T-cell (primary cell): ENCODE measurements at regions not wholly inside any gene's neighbourhood (a gene's known extent, or its start where the extent isn't known, plus 50 kb on each side); places are given as distances from the start of the nearest gene placed in this dataset.
"Not testable (repeated sequence)": the region's sequence is repeated elsewhere in the genome, so short reads cannot be mapped to it uniquely, and the experiment has no call there.

Experiments
- ATAC-seq, 4 experiments: fragments of 200-7000 bp in 3 of 4; fragments of 150-1000 bp in 1 of 4; cut with Tn5 transposase; replicated peaks in 1 of 4; 1 replicate in 3 of 4; 2 replicates in 1 of 4; pipeline ENCODE4 v1.10.0; 2021; ENCODE audit warnings: moderate library complexity in 3 of 4, mild to moderate bottlenecking in 2 of 4, moderate number of reproducible peaks in 1 of 4
- CTCF ChIA-PET, 2 donors: fragments of 300-600 bp; sonication (Branson Sonifier 250); formaldehyde crosslinking; loops; one replicate each; lab custom pipeline; 2022; ENCODE audit warnings: antibody characterized with exemption in 2 of 2; lab: Charles Lee
- POLR2A ChIA-PET, 2 donors: fragments of 300-600 bp; sonication (Branson Sonifier 250); formaldehyde crosslinking; loops; one replicate each; lab custom pipeline; 2022; ENCODE audit warnings: antibody characterized with exemption in 2 of 2; lab: Charles Lee
- DNase-seq, 35 experiments: peaks; one replicate each; pipeline versions ENCODE4 v3.0.0 to v3.0.0-alpha.2; 2013 to 2023
- H3K27ac ChIP-seq: one replicate; pipeline ENCODE4 v1.5.1; 2013; ENCODE audit warnings: low read length
- H3K27me3 ChIP-seq, 2 experiments: replicated peaks in 1 of 2; 1 replicate in 1 of 2; 2 replicates in 1 of 2; pipeline versions ENCODE4 v1.6.1 to v1.7.0; 2013; ENCODE audit warnings: low read length in 1 of 2, mixed read lengths in 1 of 2; ENCODE audit not compliant: control insufficient read depth in 2 of 2, insufficient read depth in 2 of 2; ENCODE audit errors: extremely low read depth in 1 of 2
- H3K36me3 ChIP-seq, 2 donors: 1 replicate in 1 of 2; 2 replicates in 1 of 2; pipeline versions ENCODE4 v1.6.1 to v1.7.0; 2013; ENCODE audit warnings: low read length in 1 of 2; ENCODE audit not compliant: control insufficient read depth in 2 of 2, insufficient read depth in 1 of 2; ENCODE audit errors: extremely low read depth in 1 of 2
- H3K4me1 ChIP-seq, 2 experiments: 1 replicate in 1 of 2; 2 replicates in 1 of 2; pipeline versions ENCODE4 v1.6.1 to v1.7.0; 2013; ENCODE audit warnings: low read length in 2 of 2, mixed read lengths in 1 of 2; ENCODE audit not compliant: insufficient read depth in 2 of 2, control insufficient read depth in 1 of 2; ENCODE audit errors: extremely low read depth in 1 of 2
- H3K4me3 ChIP-seq, 2 donors: 1 replicate in 1 of 2; 2 replicates in 1 of 2; pipeline versions ENCODE4 v1.5.1 to v1.7.0; 2013; ENCODE audit warnings: mild to moderate bottlenecking in 2 of 2, low read length in 1 of 2, moderate library complexity in 1 of 2; ENCODE audit not compliant: control insufficient read depth in 1 of 2; ENCODE audit errors: extremely low read depth in 1 of 2
- H3K9me3 ChIP-seq: 2 replicates; pipeline ENCODE4 v1.7.0; 2013
- H3K27ac Mint-ChIP-seq, 2 donors: one replicate each; pipeline ENCODE4 v1.8.0; 2020 to 2021; ENCODE audit warnings: mild to moderate bottlenecking in 2 of 2, mixed read lengths in 2 of 2
- H3K27me3 Mint-ChIP-seq, 2 donors: one replicate each; pipeline ENCODE4 v1.8.0; 2021 to 2022; ENCODE audit warnings: mixed read lengths in 2 of 2
- H3K36me3 Mint-ChIP-seq: one replicate; pipeline ENCODE4 v1.8.0; 2021; ENCODE audit warnings: mixed read lengths
- H3K4me1 Mint-ChIP-seq, 3 donors: one replicate each; pipeline ENCODE4 v1.8.0; 2020 to 2022; ENCODE audit warnings: mixed read lengths in 3 of 3, mild to moderate bottlenecking in 1 of 3
- H3K4me3 Mint-ChIP-seq, 3 donors: one replicate each; pipeline ENCODE4 v1.8.0; 2020 to 2022; ENCODE audit warnings: mild to moderate bottlenecking in 3 of 3, mixed read lengths in 3 of 3, moderate library complexity in 3 of 3
- H3K9me3 Mint-ChIP-seq, 3 donors: one replicate each; pipeline ENCODE4 v1.8.0; 2020 to 2022; ENCODE audit warnings: mixed read lengths in 3 of 3
- WGBS: methylation state at CpG from one replicate; pipeline ENCODE4 v1.1.5; 2013; ENCODE audit warnings: missing lambda C conversion rate; ENCODE audit not compliant: insufficient coverage; 5-methylcytosine and 5-hydroxymethylcytosine counted together

DNA sequence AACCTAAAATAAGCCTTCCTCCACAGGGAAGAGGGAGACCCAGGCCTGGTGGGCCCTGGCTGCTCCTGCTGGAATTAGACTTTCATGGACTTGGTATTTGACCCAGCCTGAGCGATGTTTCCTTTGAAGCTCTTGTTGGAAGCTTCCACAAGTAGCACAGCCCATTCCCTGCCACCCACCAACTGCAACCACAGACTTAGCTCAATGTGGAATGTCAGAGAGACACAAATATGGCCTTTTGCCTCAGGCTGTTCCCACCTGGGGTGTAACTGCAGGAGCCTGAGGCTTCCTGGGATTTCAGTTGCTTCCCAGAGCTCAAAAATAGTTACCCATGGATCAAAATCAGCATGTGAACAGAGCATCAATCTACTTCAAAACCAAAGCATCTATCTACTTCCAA, 70.3 kb upstream of the LHFPL2 start:
- Mint-ChIP-seq H3K27ac (no peak overlapping the region), H3K4me1 (peaks cover 0 to 3% (median 0%) of the 10 kb centered on the region in 3 donors), H3K27me3 (peaks cover 0 to 3% of the 10 kb centered on the region in 2 donors), H3K36me3 (no peaks in the 10 kb centered on the region), H3K4me3 (no peak overlapping the region), H3K9me3 (no peaks in the 10 kb centered on the region)
- POLR2A ChIA-PET, result no interaction called here
- Histone ChIP-seq H3K4me3 (no peak overlapping the region), H3K27me3 (peaks cover 0 to 12% of the 10 kb centered on the region in 2 experiments), H3K4me1 (no peaks in the 10 kb centered on the region), H3K36me3 (no peaks in the 10 kb centered on the region), H3K9me3 (no peaks in the 10 kb centered on the region), H3K27ac (no peak overlapping the region)
- CTCF ChIA-PET, result no interaction called here
- ATAC-seq, result no peak
- WGBS, result 60% methylated on average over 1 of the region's 1 CpG
- no peak for DNase-seq

DNA sequence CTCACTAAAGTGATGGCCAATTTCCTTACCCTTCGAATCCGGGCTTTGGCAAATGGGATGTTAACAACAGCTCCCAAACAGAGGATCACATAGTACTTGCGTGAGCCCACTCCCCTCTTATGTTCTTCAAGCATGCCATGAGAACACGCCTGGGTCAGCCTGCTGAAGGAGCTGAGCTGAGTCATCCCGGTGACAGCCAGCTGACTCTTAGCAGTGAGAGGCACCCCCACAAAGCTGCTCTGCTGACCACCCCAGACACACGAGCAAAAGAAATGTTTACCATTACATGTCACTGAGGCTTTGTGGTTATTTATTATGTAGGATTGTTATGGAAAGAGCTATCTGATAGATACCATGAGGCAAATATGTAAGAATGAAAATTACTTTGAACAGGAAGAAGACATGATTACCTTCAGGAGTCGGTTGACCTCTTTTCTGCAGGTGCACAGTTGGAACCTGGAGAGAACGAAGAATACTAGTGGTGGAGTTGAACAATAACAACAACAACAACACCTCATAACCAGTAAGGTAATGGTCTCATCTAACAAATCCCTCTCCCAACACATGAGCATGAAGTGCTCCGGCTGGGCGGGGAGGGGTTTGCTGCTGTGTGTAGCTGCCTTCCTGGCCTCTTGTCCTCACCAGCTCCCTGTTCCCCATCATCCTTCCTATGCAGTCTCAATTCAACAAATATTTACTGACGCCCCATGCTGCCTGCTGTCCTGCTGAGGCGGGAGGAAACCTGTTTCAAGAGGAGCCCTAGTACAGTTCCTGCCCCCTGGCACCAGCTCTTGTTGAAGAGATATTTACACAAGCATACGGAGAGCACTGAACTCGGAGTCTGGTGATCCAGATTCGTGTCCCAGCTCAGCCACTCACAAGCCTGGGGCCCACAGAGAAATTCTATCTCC, 69.4 kb upstream of the LHFPL2 start:
- H3K27me3 Mint-ChIP-seq, result peaks cover 0 to 3% of the 10 kb centered on the region in 2 donors
- Histone ChIP-seq H3K36me3 (no peaks in the 10 kb centered on the region), H3K4me1 (no peaks in the 10 kb centered on the region), H3K27ac (no peak overlapping the region), H3K27me3 (peaks cover 0 to 12% of the 10 kb centered on the region in 2 experiments), H3K4me3 (no peak overlapping the region), H3K9me3 (no peaks in the 10 kb centered on the region)
- H3K9me3 Mint-ChIP-seq, result no peaks in the 10 kb centered on the region
- 84% methylated on average over 6 of the region's 15 CpGs for WGBS
- ATAC-seq, result peak in 1 of 4 experiments; percentile 20
- POLR2A ChIA-PET, result no interaction called here
- H3K4me1 Mint-ChIP-seq, result no peaks in the 10 kb centered on the region
- no peaks in the 10 kb centered on the region for H3K36me3 Mint-ChIP-seq
- DNase-seq, result no peak
- no peak overlapping the region for H3K27ac Mint-ChIP-seq
- CTCF ChIA-PET, result no interaction called here
- no peak overlapping the region for H3K4me3 Mint-ChIP-seq

DNA sequence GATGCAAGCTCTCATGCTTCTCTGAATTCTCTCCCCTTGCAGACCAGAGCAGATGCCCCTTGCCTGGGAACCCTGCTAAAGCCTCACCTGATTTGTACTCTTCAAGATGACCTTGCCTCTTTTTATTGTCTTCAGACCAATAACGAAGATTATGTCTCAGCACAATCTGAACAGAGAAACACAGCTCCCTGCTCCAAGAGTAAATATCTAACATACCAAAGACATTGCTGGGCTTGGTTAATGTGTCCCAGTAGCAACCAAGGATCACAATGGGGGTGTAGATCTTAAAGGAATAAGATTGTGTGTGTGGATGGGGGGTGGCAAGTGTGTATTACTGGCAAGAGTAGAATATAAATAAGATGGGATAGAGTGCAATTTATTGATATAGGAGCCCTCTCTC, 67.6 kb upstream of the LHFPL2 start:
- H3K4me1 Mint-ChIP-seq, result no peaks in the 10 kb centered on the region
- H3K9me3 Mint-ChIP-seq, result no peaks in the 10 kb centered on the region
- Histone ChIP-seq H3K9me3 (no peaks in the 10 kb centered on the region), H3K36me3 (no peaks in the 10 kb centered on the region), H3K27me3 (peaks cover 0 to 12% of the 10 kb centered on the region in 2 experiments), H3K4me1 (no peaks in the 10 kb centered on the region), H3K27ac (no peak overlapping the region), H3K4me3 (no peak overlapping the region)
- no peak overlapping the region for H3K27ac Mint-ChIP-seq
- POLR2A ChIA-PET, result no interaction called here
- WGBS, result 80% methylated on average over 1 of the region's 1 CpG
- H3K27me3 Mint-ChIP-seq, result peaks cover 2 to 3% of the 10 kb centered on the region in 2 donors
- H3K4me3 Mint-ChIP-seq, result no peak overlapping the region
- CTCF ChIA-PET, result no interaction called here
- ATAC-seq (no peak), DNase-seq (no peak)
- H3K36me3 Mint-ChIP-seq, result no peaks in the 10 kb centered on the region

- H3K36me3 ChIP-seq, H3K4me1 Mint-ChIP-seq, H3K4me1 ChIP-seq, H3K4me3 Mint-ChIP-seq, POLR2A ChIA-PET, H3K27ac ChIP-seq, H3K27me3 Mint-ChIP-seq, DNase-seq, CTCF ChIA-PET, H3K9me3 ChIP-seq, H3K4me3 ChIP-seq, H3K36me3 Mint-ChIP-seq, H3K9me3 Mint-ChIP-seq, ATAC-seq, H3K27ac Mint-ChIP-seq: not testable (repeated sequence)
- H3K27me3 ChIP-seq, result peaks cover 0 to 10% of the 10 kb centered on the region in 2 experiments
- no CpG with 5 or more reads among the region's 3 CpGs for WGBS
Measured at GRCh38 chr5:78715351-78715750, 66.8 kb upstream of the LHFPL2 start.

- H3K4me1 Mint-ChIP-seq, H3K27ac ChIP-seq, H3K4me3 Mint-ChIP-seq, ATAC-seq, POLR2A ChIA-PET, H3K9me3 ChIP-seq, H3K27me3 ChIP-seq, H3K4me1 ChIP-seq, H3K9me3 Mint-ChIP-seq, H3K4me3 ChIP-seq, H3K36me3 Mint-ChIP-seq, H3K27me3 Mint-ChIP-seq, DNase-seq, H3K27ac Mint-ChIP-seq, CTCF ChIA-PET, H3K36me3 ChIP-seq: not testable (repeated sequence)
Measured at GRCh38 chr5:78711670-78712069, 63.1 kb upstream of the LHFPL2 start.

DNA sequence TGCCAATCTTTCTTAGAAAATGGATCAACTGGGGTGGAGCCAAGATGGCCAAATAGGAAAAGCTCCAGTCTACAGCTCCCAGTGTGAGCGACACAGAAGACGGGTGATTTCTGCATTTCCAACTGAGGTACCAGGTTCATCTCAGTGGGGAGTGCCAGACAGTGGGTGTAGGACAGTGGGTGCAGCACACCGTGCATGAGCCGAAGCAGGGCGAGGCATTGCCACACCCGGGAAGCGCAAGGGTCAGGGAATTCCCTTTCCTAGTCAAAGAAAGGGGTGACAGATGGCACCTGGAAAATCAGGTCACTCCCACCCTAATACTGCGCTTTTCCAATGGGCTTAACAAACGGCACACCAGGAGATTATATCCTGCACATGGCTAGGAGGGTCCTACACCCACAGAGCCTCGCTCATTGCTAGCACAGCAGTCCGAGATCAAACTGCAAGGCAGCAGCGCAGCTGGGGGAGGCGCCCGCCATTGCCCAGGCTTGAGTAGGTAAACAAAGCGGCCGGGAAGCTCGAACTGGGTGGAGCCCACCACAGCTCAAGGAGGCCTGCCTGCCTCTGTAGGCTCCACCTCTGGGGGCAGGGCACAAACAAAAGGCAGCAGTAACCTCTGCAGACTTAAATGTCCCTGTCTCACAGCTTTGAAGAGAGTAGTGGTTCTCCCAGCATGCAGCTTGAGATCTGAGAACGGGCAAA, 61.3 kb upstream of the LHFPL2 start:
- ATAC-seq, H3K27ac ChIP-seq, H3K9me3 ChIP-seq, H3K4me1 Mint-ChIP-seq, H3K9me3 Mint-ChIP-seq, H3K36me3 Mint-ChIP-seq, H3K27me3 ChIP-seq, H3K4me3 ChIP-seq, H3K4me3 Mint-ChIP-seq, H3K4me1 ChIP-seq, H3K36me3 ChIP-seq, CTCF ChIA-PET, H3K27me3 Mint-ChIP-seq, POLR2A ChIA-PET, DNase-seq, H3K27ac Mint-ChIP-seq: not testable (repeated sequence)
- WGBS, result 83% methylated on average over 7 of the region's 18 CpGs
